ENCODE measurements at regions not wholly inside any gene's neighbourhood (a gene's known extent, or its start where the extent isn't known, plus 50 kb on each side); places are given as distances from the start of the nearest gene placed in this dataset.

GRCh38 chr12:61796846-61797245 lies 463.4 kb upstream of the USP15 start:
- ChIA-PET CTCF (no interaction called here), POLR2A (no interaction called here)
- Histone ChIP-seq H3K27me3 (ENCODE audit: control insufficient read depth, insufficient read depth, low read length) (no peaks in the 10 kb centered on the region), H3K36me3 (ENCODE audit: control insufficient read depth, insufficient read depth, low read length) (no peaks in the 10 kb centered on the region), H3K4me3 (ENCODE audit: low read depth, low read length) (no peak overlapping the region)
- no peak for TF ChIP-seq CTCF (IDR thresholded peaks at IDR 0.05; ENCODE audit: insufficient read depth, low read depth, low read length)
- no peak for DNase-seq (ENCODE audit: low read depth)

- no peak for TF ChIP-seq CTCF (IDR thresholded peaks at IDR 0.05; ENCODE audit: insufficient read depth, low read depth, low read length)
- ChIA-PET POLR2A (no interaction called here), CTCF (no interaction called here)
- DNase-seq (ENCODE audit: low read depth) = no peak
- H3K27me3 ChIP-seq (ENCODE audit: control insufficient read depth, insufficient read depth, low read length) = no peaks in the 10 kb centered on the region
- H3K4me3 ChIP-seq (ENCODE audit: low read depth, low read length) = no peak overlapping the region
- H3K36me3 ChIP-seq (ENCODE audit: control insufficient read depth, insufficient read depth, low read length) = no peaks in the 10 kb centered on the region
Observed at GRCh38 chr12:61797266-61797665, 462.9 kb upstream of the USP15 start.

- Histone ChIP-seq H3K36me3 (ENCODE audit: control insufficient read depth, insufficient read depth, low read length) (no peaks in the 10 kb centered on the region), H3K4me3 (ENCODE audit: low read depth, low read length) (no peak overlapping the region), H3K27me3 (ENCODE audit: control insufficient read depth, insufficient read depth, low read length) (no peaks in the 10 kb centered on the region)
- no peak for TF ChIP-seq CTCF (IDR thresholded peaks at IDR 0.05; ENCODE audit: insufficient read depth, low read depth, low read length)
- no peak for DNase-seq (ENCODE audit: low read depth)
- ChIA-PET CTCF (no interaction called here), POLR2A (no interaction called here)
Observed at GRCh38 chr12:61798778-61799177, 461.4 kb upstream of the USP15 start.

GRCh38 chr12:61804301-61804700 lies 455.9 kb upstream of the USP15 start:
- no peak for DNase-seq (ENCODE audit: low read depth)
- H3K27me3 ChIP-seq (ENCODE audit: control insufficient read depth, insufficient read depth, low read length) = no peaks in the 10 kb centered on the region
- TF ChIP-seq CTCF (IDR thresholded peaks at IDR 0.05; ENCODE audit: insufficient read depth, low read depth, low read length) = no peak
- no peaks in the 10 kb centered on the region for H3K36me3 ChIP-seq (ENCODE audit: control insufficient read depth, insufficient read depth, low read length)
- ChIA-PET CTCF (no interaction called here), POLR2A (no interaction called here)
- no peak overlapping the region for H3K4me3 ChIP-seq (ENCODE audit: low read depth, low read length)

GRCh38 chr12:61808856-61809255 lies 451.3 kb upstream of the USP15 start:
- no peak for TF ChIP-seq CTCF (IDR thresholded peaks at IDR 0.05; ENCODE audit: insufficient read depth, low read depth, low read length)
- POLR2A ChIA-PET = no interaction called here
- Histone ChIP-seq H3K36me3 (ENCODE audit: control insufficient read depth, insufficient read depth, low read length) (no peaks in the 10 kb centered on the region), H3K4me3 (ENCODE audit: low read depth, low read length) (no peak overlapping the region), H3K27me3 (ENCODE audit: control insufficient read depth, insufficient read depth, low read length) (no peaks in the 10 kb centered on the region)
- CTCF ChIA-PET = no interaction called here
- no peak for DNase-seq (ENCODE audit: low read depth)

All from BJ (cell line).